Right cardiac atrium (tissue), 5 donors: ENCODE measurements at regions not wholly inside any gene's neighbourhood (a gene's known extent, or its start where the extent isn't known, plus 50 kb on each side); places are given as distances from the start of the nearest gene placed in this dataset.
"Not testable (repeated sequence)": the region's sequence is repeated elsewhere in the genome, so short reads cannot be mapped to it uniquely, and the experiment has no call there.

Source experiments
- ATAC-seq, 2 donors: fragments of 200-7000 bp; cut with Tn5 transposase; one replicate each; pipeline versions ENCODE4 v1.8.0 to v1.9.1; 2020; ENCODE audit warnings: moderate library complexity in 2 of 2, mild to moderate bottlenecking in 1 of 2
- DNase-seq, 3 donors: peaks; one replicate each; pipeline ENCODE4 v3.0.0-alpha.2; 2020
- H3K27ac ChIP-seq: one replicate; pipeline ENCODE4 v1.5.1; 2013; ENCODE audit warnings: mild to moderate bottlenecking, low read length, control low read depth, moderate library complexity
- H3K27me3 ChIP-seq: one replicate; pipeline ENCODE4 v1.6.1; 2013; ENCODE audit not compliant: control insufficient read depth, insufficient read depth
- H3K4me1 ChIP-seq: one replicate; pipeline ENCODE4 v1.6.1; 2013; ENCODE audit warnings: low read length; ENCODE audit not compliant: control insufficient read depth, insufficient read depth
- H3K4me3 ChIP-seq: one replicate; pipeline ENCODE4 v1.5.1; 2013; ENCODE audit warnings: low read length, control low read depth
- H3K9me3 ChIP-seq: one replicate; pipeline ENCODE4 v1.6.1; 2013; ENCODE audit warnings: low read length; ENCODE audit not compliant: control insufficient read depth
- WGBS: extraction: QIAGEN DNeasy Blood & Tissue Kit; methylation state at CpG from one replicate; pipeline ENCODE4 v1.1.7; 2013; 5-methylcytosine and 5-hydroxymethylcytosine counted together
- intact Hi-C, 4 donors: fragments of 100-400 bp; cut with DNase I; formaldehyde crosslinking; loops; one replicate each; pipeline versions ENCODE4 v1.11.0 to v1.14.0; 2022 to 2023
- donor health status: healthy with polysubstance abuse.
- donor health status: DM: no; HTN: yes; CAD: no.
- donor health status: DM: no; HTN: no; CAD: no.
- donor health status: DM: no; HTN: yes; CAD: no; lungs with severe emphysema.
- donor health status: DM: yes; HTN: yes; CAD: no.

DNA sequence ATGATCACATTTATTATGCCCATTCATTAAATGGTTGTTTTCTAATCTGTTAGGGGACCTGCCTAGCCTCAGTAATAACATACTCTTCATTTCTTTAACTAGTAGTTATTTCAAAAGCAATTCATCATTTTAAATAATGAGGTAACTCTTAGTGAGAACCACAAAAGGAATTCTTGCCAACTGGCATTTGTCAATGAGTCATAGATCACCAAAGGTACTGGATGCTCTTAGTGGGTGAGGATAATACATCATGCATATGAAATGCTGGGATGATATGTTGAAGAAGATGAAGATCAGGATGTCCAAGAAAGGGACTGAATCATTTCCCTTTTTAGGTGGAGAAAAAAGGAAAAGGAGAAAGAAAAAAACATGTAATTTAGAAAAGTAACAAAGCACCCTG, 826.2 kb upstream of the DDX18 start:
- Histone ChIP-seq H3K4me1 (no peaks in the 10 kb centered on the region), H3K27me3 (no peaks in the 10 kb centered on the region), H3K9me3 (no peaks in the 10 kb centered on the region), H3K4me3 (no peak overlapping the region), H3K27ac (no peak overlapping the region)
- intact Hi-C loops, result no loop called here
- no peak for DNase-seq
- ATAC-seq, result no peak

DNA sequence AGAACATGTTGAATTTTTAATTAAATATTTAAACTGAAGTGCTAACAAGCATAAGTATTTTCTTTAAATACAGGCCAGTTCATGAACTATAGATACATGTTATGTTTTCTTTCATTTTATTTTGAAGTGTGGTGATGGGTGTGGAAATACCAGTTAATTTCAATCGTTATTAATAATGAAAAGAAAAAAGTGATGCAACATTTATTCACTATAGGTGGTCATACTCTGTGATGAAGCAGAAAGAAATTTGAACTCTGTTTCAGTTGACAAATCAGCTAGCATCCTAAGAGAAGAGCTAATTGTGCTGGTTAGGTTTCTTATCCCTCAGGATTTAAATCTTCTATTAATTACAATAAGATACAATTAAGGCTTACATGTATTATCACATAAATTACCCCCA, 795.1 kb upstream of the DDX18 start:
- Histone ChIP-seq H3K27me3 (no peaks in the 10 kb centered on the region), H3K27ac (no peak overlapping the region), H3K4me1 (no peaks in the 10 kb centered on the region), H3K9me3 (no peaks in the 10 kb centered on the region), H3K4me3 (no peak overlapping the region)
- DNase-seq (no peak), ATAC-seq (no peak)
- WGBS, result 87% methylated on average over 1 of the region's 1 CpG
- intact Hi-C loops, result no loop called here

DNA sequence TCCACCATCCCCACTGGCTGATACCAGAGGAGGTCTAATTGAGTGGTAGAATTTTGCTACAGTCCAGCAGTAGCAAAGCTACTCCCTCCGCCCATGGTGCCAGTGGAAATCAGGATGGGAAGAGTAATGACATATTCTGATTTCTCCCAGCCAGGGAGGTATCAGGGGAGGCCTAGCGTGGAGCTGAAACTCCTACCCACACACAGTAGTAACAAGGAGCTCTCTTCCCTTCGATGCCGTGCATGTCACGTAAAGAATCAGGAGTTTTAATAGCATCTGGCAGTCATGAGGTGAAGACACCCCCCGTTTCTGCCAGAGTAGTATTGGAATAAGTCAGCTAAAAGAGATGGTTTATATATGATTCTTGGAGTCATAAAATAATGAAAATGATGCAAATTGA, 786.8 kb upstream of the DDX18 start:
- Histone ChIP-seq H3K4me1 (no peaks in the 10 kb centered on the region), H3K4me3 (no peak overlapping the region), H3K27ac (no peak overlapping the region), H3K9me3 (no peaks in the 10 kb centered on the region), H3K27me3 (no peaks in the 10 kb centered on the region)
- ATAC-seq (no peak), DNase-seq (no peak)
- intact Hi-C loops, result no loop called here
- WGBS, result 79% methylated on average over 6 of the region's 6 CpGs

DNA sequence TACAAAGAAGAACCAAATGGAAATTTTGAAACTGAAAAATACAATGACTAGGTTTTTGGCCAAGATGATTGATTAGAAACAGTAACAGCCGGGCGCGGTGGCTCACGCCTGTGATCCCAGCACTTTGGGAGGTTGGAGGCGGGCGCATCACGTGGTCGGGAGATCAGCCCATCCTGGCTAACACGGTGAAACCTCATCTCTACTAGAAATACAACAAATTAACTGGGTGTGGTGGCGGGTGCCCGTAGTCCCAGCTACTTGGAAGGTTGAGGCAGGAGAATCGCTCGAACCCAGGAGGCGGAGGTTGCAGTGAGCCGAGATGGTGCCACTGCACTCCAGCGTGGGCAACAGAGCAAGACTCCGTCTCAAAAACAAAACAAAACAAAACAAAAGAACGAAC, 785.8 kb upstream of the DDX18 start:
- intact Hi-C loops, H3K4me3 ChIP-seq, H3K9me3 ChIP-seq, H3K27me3 ChIP-seq, H3K27ac ChIP-seq, H3K4me1 ChIP-seq, ATAC-seq: not testable (repeated sequence)
- 88% methylated on average over 18 of the region's 18 CpGs for WGBS
- peak in 1 of 3 donors; percentile 22 for DNase-seq

DNA sequence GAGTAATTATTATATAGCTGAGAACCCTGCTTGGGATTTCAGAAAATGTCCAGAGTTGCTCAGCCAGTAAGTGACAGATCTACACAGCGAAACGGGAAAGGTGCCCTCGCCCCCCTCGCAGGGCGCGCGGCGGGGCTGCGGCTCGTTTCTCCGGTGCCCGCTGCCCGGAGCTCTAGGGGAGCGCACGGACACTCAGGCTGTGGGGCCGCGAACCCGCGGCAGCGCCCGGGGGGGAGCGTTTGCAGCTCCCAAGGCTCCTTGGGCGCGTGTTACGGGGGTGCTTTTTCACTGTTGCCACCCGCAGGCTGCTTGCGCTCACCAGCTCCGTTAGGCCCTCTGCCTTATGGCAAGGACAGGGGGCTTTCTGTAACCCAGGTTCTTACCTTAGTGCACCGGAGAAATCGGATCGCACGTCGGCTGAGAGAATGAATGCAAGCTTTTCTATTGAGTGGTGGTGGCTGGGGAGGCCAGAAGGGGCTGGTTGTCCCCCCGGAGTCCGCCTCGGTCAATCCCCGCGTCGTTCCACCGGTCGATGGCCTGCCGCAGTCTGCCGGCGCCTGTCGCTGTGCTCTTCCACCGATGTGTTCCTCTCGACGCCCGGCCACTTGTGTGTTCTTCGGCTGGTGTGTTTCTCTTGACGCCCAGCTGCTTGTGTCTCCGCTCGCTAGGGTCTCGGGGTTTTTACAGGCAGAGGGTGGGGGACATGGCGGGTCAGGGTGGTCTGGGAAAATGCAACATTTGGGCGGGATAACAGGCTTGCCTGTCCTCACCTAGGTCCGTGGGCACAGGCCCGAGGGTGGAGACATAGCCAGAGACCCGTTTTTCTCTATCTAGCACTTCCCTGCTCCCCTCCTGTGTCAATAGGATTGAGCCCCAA, 758.8 kb upstream of the DDX18 start:
- ATAC-seq (no peak), DNase-seq (no peak)
- H3K9me3 ChIP-seq, result no peaks in the 10 kb centered on the region
- WGBS, result 78% methylated on average over 59 of the region's 59 CpGs
- intact Hi-C loops, result no loop called here
- no peaks in the 10 kb centered on the region for H3K4me1 ChIP-seq
- no peak overlapping the region for H3K4me3 ChIP-seq
- no peaks in the 10 kb centered on the region for H3K27me3 ChIP-seq
- H3K27ac ChIP-seq, result no peak overlapping the region

DNA sequence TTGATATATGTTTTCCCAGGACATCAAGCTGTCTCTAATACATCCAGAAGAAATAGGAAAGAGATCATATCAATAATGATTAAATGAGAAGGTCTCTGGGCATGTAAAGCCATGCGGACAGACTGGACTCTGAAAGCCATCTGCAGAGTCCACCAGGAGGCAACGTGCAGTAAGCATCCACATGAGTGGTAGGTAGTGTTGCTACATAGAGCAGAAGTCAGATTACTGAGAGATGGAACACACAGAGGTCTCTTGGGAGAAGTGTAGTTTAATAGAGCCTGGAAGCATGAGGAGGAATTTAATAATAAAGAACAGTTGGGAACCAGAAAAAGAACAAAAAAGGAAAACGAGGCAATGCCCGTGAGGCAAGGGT, 758.1 kb upstream of the DDX18 start:
- H3K4me3 ChIP-seq, result no peak overlapping the region
- H3K27me3 ChIP-seq, result no peaks in the 10 kb centered on the region
- WGBS, result 86% methylated on average over 4 of the region's 4 CpGs
- no peaks in the 10 kb centered on the region for H3K9me3 ChIP-seq
- DNase-seq (no peak), ATAC-seq (no peak)
- intact Hi-C loops, result no loop called here
- H3K4me1 ChIP-seq, result no peaks in the 10 kb centered on the region
- H3K27ac ChIP-seq, result no peak overlapping the region

DNA sequence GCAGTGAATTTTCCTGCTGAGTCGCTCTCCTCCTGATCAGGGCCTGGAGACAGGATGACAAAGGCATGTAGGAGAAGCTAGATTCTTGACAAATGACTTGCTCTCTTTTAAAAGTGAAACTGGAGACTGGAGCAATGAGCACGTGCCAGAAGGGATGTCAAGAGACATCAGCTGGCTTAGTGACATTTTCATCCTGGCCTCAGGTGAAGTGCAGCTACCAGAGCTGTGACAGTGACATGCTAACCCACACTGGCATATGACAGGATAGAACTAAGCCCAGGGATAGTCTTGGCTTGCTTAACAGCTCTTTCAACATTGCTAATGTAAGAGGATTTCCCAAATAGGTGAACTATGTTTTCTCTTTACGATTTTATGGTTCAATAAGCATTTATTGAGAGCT, 757.5 kb upstream of the DDX18 start:
- no peak for DNase-seq
- no peaks in the 10 kb centered on the region for H3K27me3 ChIP-seq
- no peaks in the 10 kb centered on the region for H3K9me3 ChIP-seq
- H3K27ac ChIP-seq, result no peak overlapping the region
- 56% methylated on average over 3 of the region's 3 CpGs for WGBS
- ATAC-seq, result no peak
- intact Hi-C loops, result no loop called here
- H3K4me3 ChIP-seq, result no peak overlapping the region
- no peaks in the 10 kb centered on the region for H3K4me1 ChIP-seq

DNA sequence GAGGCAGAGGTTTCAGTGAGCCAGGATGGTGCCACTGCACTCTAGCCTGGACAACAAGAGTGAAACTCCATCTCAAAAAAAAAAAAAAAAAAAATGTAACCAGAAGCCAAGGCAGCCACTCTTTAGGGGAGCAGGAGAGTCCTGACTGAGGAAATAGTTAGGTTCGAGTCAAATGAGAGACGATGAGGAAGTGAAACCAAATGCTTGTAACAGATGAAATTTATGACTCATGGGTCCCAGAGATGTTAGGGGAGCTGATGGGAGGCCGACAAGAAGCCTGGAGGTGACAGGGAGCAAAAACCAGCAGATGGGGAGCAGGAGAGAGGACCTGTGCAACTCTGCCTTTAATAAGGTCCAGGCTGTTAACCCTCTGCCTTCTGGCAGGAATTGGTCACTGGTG, 756.1 kb upstream of the DDX18 start:
- H3K27me3 ChIP-seq, result no peaks in the 10 kb centered on the region
- ATAC-seq, result no peak
- no peak for DNase-seq
- no peak overlapping the region for H3K27ac ChIP-seq
- intact Hi-C loops, result no loop called here
- H3K9me3 ChIP-seq, result no peaks in the 10 kb centered on the region
- no peaks in the 10 kb centered on the region for H3K4me1 ChIP-seq
- WGBS, result 63% methylated on average over 3 of the region's 3 CpGs
- H3K4me3 ChIP-seq, result no peak overlapping the region

DNA sequence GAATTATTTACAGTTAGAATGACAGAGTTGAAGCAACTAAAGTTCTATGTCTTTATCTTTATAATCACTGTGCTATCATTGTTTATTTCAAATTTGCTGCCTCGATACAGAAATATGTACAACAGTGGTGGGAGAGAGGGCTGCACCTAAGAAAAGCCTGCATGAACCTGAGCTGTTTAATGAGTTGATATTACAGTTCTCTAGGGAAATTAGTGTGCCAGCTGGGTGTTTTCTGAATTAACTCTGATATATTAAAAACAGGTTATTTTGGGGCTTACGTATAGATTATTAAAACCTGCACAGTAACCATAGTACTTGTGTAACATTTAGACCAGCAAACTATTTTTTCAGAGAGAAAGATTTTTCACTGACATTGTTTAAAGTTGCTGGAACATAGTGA, 750.5 kb upstream of the DDX18 start:
- ATAC-seq (no peak), DNase-seq (no peak)
- intact Hi-C loops, result no loop called here
- Histone ChIP-seq H3K27ac (no peak overlapping the region), H3K27me3 (no peaks in the 10 kb centered on the region), H3K4me1 (no peaks in the 10 kb centered on the region), H3K4me3 (no peak overlapping the region), H3K9me3 (no peaks in the 10 kb centered on the region)
- WGBS, result 28% methylated on average over 2 of the region's 2 CpGs

DNA sequence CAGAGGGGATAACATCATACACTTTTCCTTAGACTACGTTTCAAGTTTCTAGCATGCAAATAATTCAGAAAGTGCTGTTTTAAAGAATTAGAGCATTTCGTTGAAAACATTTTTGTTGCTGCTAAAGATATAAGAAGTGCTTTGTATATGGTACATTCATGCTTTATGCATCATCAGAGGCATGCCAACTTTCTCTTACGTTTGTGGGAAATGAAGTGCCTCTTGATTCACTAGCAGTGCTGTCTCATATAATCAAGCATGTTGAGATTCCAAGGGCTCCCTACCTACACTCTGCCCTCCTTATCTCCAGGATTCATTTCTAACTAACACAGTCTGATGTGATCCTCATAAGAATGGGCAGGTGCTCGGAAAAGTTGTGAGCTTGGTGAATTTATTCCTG, 748.6 kb upstream of the DDX18 start:
- DNase-seq (no peak), ATAC-seq (no peak)
- Histone ChIP-seq H3K27ac (no peak overlapping the region), H3K27me3 (no peaks in the 10 kb centered on the region), H3K4me3 (no peak overlapping the region), H3K9me3 (no peaks in the 10 kb centered on the region), H3K4me1 (no peaks in the 10 kb centered on the region)
- 59% methylated on average over 4 of the region's 4 CpGs for WGBS
- intact Hi-C loops, result no loop called here

DNA sequence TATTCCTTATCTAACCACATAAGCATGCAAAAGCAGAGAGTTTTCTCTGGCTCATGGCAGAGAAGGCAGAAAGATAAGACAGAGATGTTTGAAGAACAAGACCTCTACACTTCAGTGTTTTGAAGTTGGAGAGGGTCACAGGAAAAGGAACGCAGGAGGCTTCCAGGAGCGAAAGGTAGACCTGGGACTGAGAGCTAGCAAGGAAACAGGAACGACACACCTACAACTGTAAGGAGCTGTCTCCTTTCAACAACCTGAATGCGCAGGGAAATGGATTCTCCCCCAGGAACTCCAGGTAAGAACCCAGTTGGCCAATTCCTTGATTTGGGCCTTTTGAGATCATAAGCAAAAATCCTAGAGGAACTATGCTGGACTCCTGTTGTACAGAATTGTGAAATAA, 746.6 kb upstream of the DDX18 start:
- ATAC-seq (no peak), DNase-seq (no peak)
- intact Hi-C loops, result no loop called here
- no peak overlapping the region for H3K4me3 ChIP-seq
- WGBS, result 84% methylated on average over 4 of the region's 4 CpGs
- no peaks in the 10 kb centered on the region for H3K4me1 ChIP-seq
- H3K9me3 ChIP-seq, result no peaks in the 10 kb centered on the region
- H3K27ac ChIP-seq, result no peak overlapping the region
- H3K27me3 ChIP-seq, result no peaks in the 10 kb centered on the region

DNA sequence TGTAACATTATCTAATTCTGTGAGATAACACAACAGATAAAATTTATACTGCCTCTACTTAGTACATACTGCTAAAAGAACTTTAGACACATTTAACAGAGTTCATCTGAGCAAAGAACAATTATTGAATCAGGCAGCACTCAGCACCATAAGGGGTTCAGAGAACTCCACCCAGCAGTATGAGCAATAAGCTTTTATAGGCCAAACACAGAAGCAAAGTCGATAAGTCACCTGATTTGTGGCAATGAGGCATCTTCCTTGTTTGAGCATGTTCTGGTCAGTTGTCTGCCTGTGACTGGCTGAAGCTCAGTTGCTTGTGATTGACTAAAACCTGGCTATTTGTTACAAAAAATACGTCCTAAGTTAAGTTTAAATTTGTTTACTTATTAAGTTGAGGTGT, 746.1 kb upstream of the DDX18 start:
- no peak overlapping the region for H3K4me3 ChIP-seq
- no peak for DNase-seq
- intact Hi-C loops, result no loop called here

More for the DNA sequence above, 746.1 kb upstream of the DDX18 start:
- Histone ChIP-seq H3K9me3 (no peaks in the 10 kb centered on the region), H3K27ac (no peak overlapping the region), H3K4me1 (no peaks in the 10 kb centered on the region), H3K27me3 (no peaks in the 10 kb centered on the region)
- ATAC-seq, result no peak
- 30% methylated on average over 2 of the region's 2 CpGs for WGBS
